Mucosa of rectum (tissue), 2 donors: ENCODE measurements at regions not wholly inside any gene's neighbourhood (a gene's known extent, or its start where the extent isn't known, plus 50 kb on each side); places are given as distances from the start of the nearest gene placed in this dataset.

Experiments
- H3K27ac ChIP-seq, 2 donors: one replicate each; pipeline ENCODE4 v1.7.0; 2013; ENCODE audit warnings: inconsistent platforms in 2 of 2, low read depth in 2 of 2, low read length in 2 of 2
- H3K27me3 ChIP-seq, 2 donors: one replicate each; pipeline ENCODE4 v1.7.0; 2013; ENCODE audit warnings: low read length in 2 of 2; ENCODE audit not compliant: control insufficient read depth in 2 of 2, insufficient read depth in 2 of 2
- H3K36me3 ChIP-seq, 2 donors: one replicate each; pipeline ENCODE4 v1.7.0; 2013; ENCODE audit warnings: low read length in 2 of 2; ENCODE audit not compliant: control insufficient read depth in 2 of 2, insufficient read depth in 2 of 2
- H3K4me1 ChIP-seq, 2 donors: one replicate each; pipeline ENCODE4 v1.7.0; 2013; ENCODE audit warnings: low read length in 2 of 2, mild to moderate bottlenecking in 1 of 2; ENCODE audit not compliant: control insufficient read depth in 2 of 2, insufficient read depth in 2 of 2
- H3K4me3 ChIP-seq, 2 donors: one replicate each; pipeline ENCODE4 v1.7.0; 2013; ENCODE audit warnings: low read length in 2 of 2
- H3K9ac ChIP-seq, 2 donors: one replicate each; pipeline ENCODE4 v1.7.0; 2013; ENCODE audit warnings: low read length in 2 of 2, low read depth in 1 of 2, mild to moderate bottlenecking in 1 of 2
- H3K9me3 ChIP-seq, 2 donors: one replicate each; pipeline ENCODE4 v1.7.0; 2013; ENCODE audit warnings: low read length in 2 of 2; ENCODE audit not compliant: control insufficient read depth in 2 of 2
- donor health status: healthy.
- donor health status: Normal muscosa, but diverticular disease.

GRCh38 chr3:59595830-59596229 lies 546.0 kb upstream of the CFAP20DC start:
- Histone ChIP-seq H3K9ac (no peak overlapping the region), H3K36me3 (no peaks in the 10 kb centered on the region), H3K4me3 (no peak overlapping the region), H3K9me3 (no peaks in the 10 kb centered on the region), H3K4me1 (no peaks in the 10 kb centered on the region), H3K27ac (no peak overlapping the region), H3K27me3 (no peaks in the 10 kb centered on the region)

GRCh38 chr3:59593380-59593779 lies 543.6 kb upstream of the CFAP20DC start:
- Histone ChIP-seq H3K9ac (no peak overlapping the region), H3K36me3 (no peaks in the 10 kb centered on the region), H3K27me3 (no peaks in the 10 kb centered on the region), H3K4me1 (no peaks in the 10 kb centered on the region), H3K4me3 (no peak overlapping the region), H3K27ac (no peak overlapping the region), H3K9me3 (no peaks in the 10 kb centered on the region)

- Histone ChIP-seq H3K4me1 (no peaks in the 10 kb centered on the region), H3K9me3 (no peaks in the 10 kb centered on the region), H3K27me3 (no peaks in the 10 kb centered on the region), H3K27ac (no peak overlapping the region), H3K36me3 (no peaks in the 10 kb centered on the region), H3K4me3 (no peak overlapping the region), H3K9ac (no peak overlapping the region)
Observed at GRCh38 chr3:59580996-59581395, 531.2 kb upstream of the CFAP20DC start.

- no peaks in the 10 kb centered on the region for H3K27me3 ChIP-seq
- no peaks in the 10 kb centered on the region for H3K4me1 ChIP-seq
- no peaks in the 10 kb centered on the region for H3K9me3 ChIP-seq
- H3K27ac ChIP-seq: no peak overlapping the region
- H3K4me3 ChIP-seq: no peak overlapping the region
- no peaks in the 10 kb centered on the region for H3K36me3 ChIP-seq
- no peak overlapping the region for H3K9ac ChIP-seq
Observed at GRCh38 chr3:59580499-59580898, 530.7 kb upstream of the CFAP20DC start.

- Histone ChIP-seq H3K36me3 (no peaks in the 10 kb centered on the region), H3K4me1 (no peaks in the 10 kb centered on the region), H3K4me3 (no peak overlapping the region), H3K27ac (no peak overlapping the region), H3K9me3 (no peaks in the 10 kb centered on the region), H3K27me3 (no peaks in the 10 kb centered on the region), H3K9ac (no peak overlapping the region)
Observed at GRCh38 chr3:59578129-59578528, 528.3 kb upstream of the CFAP20DC start.

- Histone ChIP-seq H3K27ac (no peak overlapping the region), H3K27me3 (no peaks in the 10 kb centered on the region), H3K4me1 (no peaks in the 10 kb centered on the region), H3K4me3 (no peak overlapping the region), H3K9ac (no peak overlapping the region), H3K9me3 (no peaks in the 10 kb centered on the region), H3K36me3 (no peaks in the 10 kb centered on the region)
Observed at GRCh38 chr3:59576606-59577005, 526.8 kb upstream of the CFAP20DC start.

- Histone ChIP-seq H3K4me1 (no peaks in the 10 kb centered on the region), H3K36me3 (no peaks in the 10 kb centered on the region), H3K9ac (no peak overlapping the region), H3K9me3 (no peaks in the 10 kb centered on the region), H3K27ac (no peak overlapping the region), H3K27me3 (no peaks in the 10 kb centered on the region), H3K4me3 (no peak overlapping the region)
Observed at GRCh38 chr3:59575113-59576001, 525.5 kb upstream of the CFAP20DC start.

- no peak overlapping the region for H3K27ac ChIP-seq
Observed at GRCh38 chr3:59573911-59574310, 524.1 kb upstream of the CFAP20DC start.

GRCh38 chr3:59572106-59572505 lies 522.3 kb upstream of the CFAP20DC start:
- Histone ChIP-seq H3K4me3 (no peak overlapping the region), H3K9ac (no peak overlapping the region), H3K4me1 (no peaks in the 10 kb centered on the region), H3K36me3 (no peaks in the 10 kb centered on the region), H3K27ac (no peak overlapping the region), H3K9me3 (no peaks in the 10 kb centered on the region), H3K27me3 (no peaks in the 10 kb centered on the region)

More at GRCh38 chr3:59573911-59574310, 524.1 kb upstream of the CFAP20DC start:
- H3K27me3 ChIP-seq: no peaks in the 10 kb centered on the region
- H3K9me3 ChIP-seq: no peaks in the 10 kb centered on the region
- H3K4me1 ChIP-seq: no peaks in the 10 kb centered on the region
- H3K36me3 ChIP-seq: no peaks in the 10 kb centered on the region
- no peak overlapping the region for H3K9ac ChIP-seq
- no peak overlapping the region for H3K4me3 ChIP-seq

GRCh38 chr3:59570806-59571205 lies 521.0 kb upstream of the CFAP20DC start:
- no peak overlapping the region for H3K27ac ChIP-seq
- no peaks in the 10 kb centered on the region for H3K4me1 ChIP-seq
- no peak overlapping the region for H3K4me3 ChIP-seq
- H3K9ac ChIP-seq: no peak overlapping the region
- H3K27me3 ChIP-seq: no peaks in the 10 kb centered on the region
- no peaks in the 10 kb centered on the region for H3K9me3 ChIP-seq
- H3K36me3 ChIP-seq: no peaks in the 10 kb centered on the region
